Body of pancreas (tissue), 4 donors: ENCODE measurements at regions not wholly inside any gene's neighbourhood (a gene's known extent, or its start where the extent isn't known, plus 50 kb on each side); places are given as distances from the start of the nearest gene placed in this dataset.

Source experiments
- ATAC-seq: fragments of 150-250 bp; one replicate; pipeline ENCODE4 v1.9.1; 2016
- DNase-seq, 4 donors: peaks; one replicate each; pipeline ENCODE4 v3.0.0-alpha.2; 2019
- H3K27ac ChIP-seq, 4 donors: fragments of 200-600 bp; sonication (generic); 1 replicate in 3 of 4; 2 replicates in 1 of 4; pipeline versions ENCODE4 v1.5.1 to v1.6.1; 2016 to 2019; ENCODE audit warnings: mild to moderate bottlenecking in 1 of 4, mixed read lengths in 1 of 4, moderate library complexity in 1 of 4
- H3K27me3 ChIP-seq, 2 donors: fragments of 200-600 bp; sonication (generic); one replicate each; pipeline ENCODE4 v1.6.0; 2016; ENCODE audit warnings: mild to moderate bottlenecking in 1 of 2
- H3K36me3 ChIP-seq, 2 donors: fragments of 200-600 bp; sonication (generic); replicated peaks in 1 of 2; 2 replicates each; pipeline ENCODE4 v1.5.1; 2016; ENCODE audit warnings: low read depth in 2 of 2; ENCODE audit not compliant: insufficient read depth in 1 of 2
- H3K4me1 ChIP-seq: fragments of 200-600 bp; sonication (generic); one replicate; pipeline ENCODE4 v1.6.0; 2016
- H3K4me3 ChIP-seq, 2 donors: fragments of 200-600 bp; sonication (generic); 1 replicate in 1 of 2; 2 replicates in 1 of 2; pipeline ENCODE4 v1.5.1; 2016 to 2019
- H3K9me3 ChIP-seq, 3 donors: fragments of 200-600 bp; sonication (generic); 1 replicate in 2 of 3; 2 replicates in 1 of 3; pipeline ENCODE4 v1.5.1; 2016
- POLR2A ChIP-seq, 3 donors: fragments of 450-650 bp; IDR thresholded peaks; one replicate each; pipeline ENCODE4 v1.6.1; 2016; ENCODE audit warnings: antibody characterized with exemption in 3 of 3, mild to moderate bottlenecking in 2 of 3
- WGBS, 2 donors: methylation state at CpG; one replicate each; pipeline ENCODE4 v1.1.5; 2017; 5-methylcytosine and 5-hydroxymethylcytosine counted together
- intact Hi-C: fragments of 100-400 bp; cut with DNase I; formaldehyde crosslinking; loops from one replicate; pipeline ENCODE4 v1.15.1; 2023
- TF ChIP-seq, protein P1 (sequence below), 7 experiments: fragments of 450-650 bp in 4 of 7; fragments of 200-600 bp in 3 of 7; sonication (generic) in 3 of 7; IDR thresholded peaks; one replicate each; pipeline ENCODE4 v1.5.1; 2016 to 2019; ENCODE audit warnings: antibody characterized with exemption in 7 of 7

DNA sequence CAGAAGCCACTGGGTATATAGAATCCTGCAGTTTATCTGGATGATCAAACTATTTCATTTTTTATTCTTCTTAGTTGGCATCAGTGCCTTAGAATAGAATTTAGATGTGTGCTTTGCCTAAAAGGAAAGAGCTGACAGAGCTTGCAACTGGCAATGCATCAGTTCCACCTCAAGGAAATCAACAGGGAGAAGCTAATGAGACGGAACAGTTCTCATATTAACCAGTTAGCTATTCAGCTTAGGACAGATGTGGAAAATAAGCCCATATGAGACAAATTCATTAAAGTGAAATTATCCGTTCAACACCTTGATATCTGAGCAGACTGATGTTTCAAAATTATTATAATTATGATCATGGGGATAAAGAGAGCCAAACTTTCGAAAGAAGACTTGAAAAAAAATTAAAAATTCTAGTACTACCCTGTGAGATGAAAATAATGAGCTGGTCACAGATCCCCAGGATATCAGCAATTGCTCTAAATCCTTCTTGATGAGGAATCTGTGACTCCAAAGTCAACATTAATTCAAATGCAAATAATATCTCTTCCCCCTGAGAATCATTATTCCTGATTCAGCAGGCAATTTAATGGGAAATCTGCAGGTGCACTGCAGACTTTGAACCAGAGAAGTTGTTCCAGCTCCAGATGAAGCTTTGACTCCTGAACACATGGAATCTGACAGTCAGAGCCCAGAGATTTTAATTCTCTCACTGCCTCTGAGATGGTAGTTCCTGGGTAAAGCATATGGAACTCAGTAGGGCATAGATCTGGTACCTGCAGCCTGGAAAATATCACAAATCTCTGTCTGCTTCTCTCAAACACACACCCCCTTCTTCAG is 486.8 kb downstream of the FOXO1 start:
- TF ChIP-seq POLR2A (IDR thresholded peaks at IDR 0.05), result peak in 2 of 3 donors; percentile 25 to 37
- TF ChIP-seq, protein P1, sequence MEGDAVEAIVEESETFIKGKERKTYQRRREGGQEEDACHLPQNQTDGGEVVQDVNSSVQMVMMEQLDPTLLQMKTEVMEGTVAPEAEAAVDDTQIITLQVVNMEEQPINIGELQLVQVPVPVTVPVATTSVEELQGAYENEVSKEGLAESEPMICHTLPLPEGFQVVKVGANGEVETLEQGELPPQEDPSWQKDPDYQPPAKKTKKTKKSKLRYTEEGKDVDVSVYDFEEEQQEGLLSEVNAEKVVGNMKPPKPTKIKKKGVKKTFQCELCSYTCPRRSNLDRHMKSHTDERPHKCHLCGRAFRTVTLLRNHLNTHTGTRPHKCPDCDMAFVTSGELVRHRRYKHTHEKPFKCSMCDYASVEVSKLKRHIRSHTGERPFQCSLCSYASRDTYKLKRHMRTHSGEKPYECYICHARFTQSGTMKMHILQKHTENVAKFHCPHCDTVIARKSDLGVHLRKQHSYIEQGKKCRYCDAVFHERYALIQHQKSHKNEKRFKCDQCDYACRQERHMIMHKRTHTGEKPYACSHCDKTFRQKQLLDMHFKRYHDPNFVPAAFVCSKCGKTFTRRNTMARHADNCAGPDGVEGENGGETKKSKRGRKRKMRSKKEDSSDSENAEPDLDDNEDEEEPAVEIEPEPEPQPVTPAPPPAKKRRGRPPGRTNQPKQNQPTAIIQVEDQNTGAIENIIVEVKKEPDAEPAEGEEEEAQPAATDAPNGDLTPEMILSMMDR (IDR thresholded peaks at IDR 0.05), result peak in 1 of 7 experiments; percentile 17
- intact Hi-C loops, result no loop called here
- WGBS, 2 donors, result 43 to 48% methylated on average over 3 of the region's 3 CpGs

DNA sequence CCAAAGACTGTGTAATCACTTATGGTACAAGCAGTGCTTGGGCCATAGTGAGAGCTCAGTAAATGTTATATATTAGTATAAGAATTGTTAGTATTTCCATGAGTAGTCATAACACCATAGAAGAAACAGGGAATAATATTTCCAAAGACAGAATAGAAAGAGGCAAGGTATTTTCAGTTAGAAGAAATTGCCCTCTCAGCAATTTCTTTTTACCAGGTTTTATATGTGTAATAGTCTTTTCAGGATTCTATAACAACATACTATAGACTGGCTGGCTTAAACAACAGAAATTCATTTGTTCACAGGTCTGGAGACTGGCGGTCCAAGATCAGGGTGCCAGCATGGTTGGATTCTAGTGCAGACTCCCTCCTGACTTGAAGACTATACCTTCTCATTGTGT is 485.7 kb downstream of the FOXO1 start:
- Histone ChIP-seq H3K27me3 (no peaks in the 10 kb centered on the region), H3K4me3 (no peak overlapping the region), H3K36me3 (no peaks in the 10 kb centered on the region), H3K9me3 (no peaks in the 10 kb centered on the region), H3K4me1 (peaks cover 70% of the 10 kb centered on the region), H3K27ac (peak overlapping the region; percentile 75 to 90 (median 80))
- intact Hi-C loops, result no loop called here
- DNase-seq (no peak), ATAC-seq (no peak)
- no peak for TF ChIP-seq POLR2A (IDR thresholded peaks at IDR 0.05)
- TF ChIP-seq, protein P1 (IDR thresholded peaks at IDR 0.05), result no peak
- 100% methylated on average over 1 of the region's 1 CpG for WGBS, 2 donors

More for the DNA sequence above, 486.8 kb downstream of the FOXO1 start:
- H3K9me3 ChIP-seq, result no peaks in the 10 kb centered on the region
- ATAC-seq, result peak; percentile 75
- peak; percentile 70 to 83 (median 75) for DNase-seq
- no peaks in the 10 kb centered on the region for H3K27me3 ChIP-seq
- H3K4me3 ChIP-seq, result no peak overlapping the region
- peak overlapping the region; percentile 75 to 90 (median 80) for H3K27ac ChIP-seq
- peaks cover 60% of the 10 kb centered on the region for H3K4me1 ChIP-seq
- H3K36me3 ChIP-seq, result no peaks in the 10 kb centered on the region

GRCh38 chr13:40181203-40181845 is 485.1 kb downstream of the FOXO1 start:
- intact Hi-C loops, result no loop called here
- Histone ChIP-seq H3K36me3 (no peaks in the 10 kb centered on the region), H3K4me3 (no peak overlapping the region), H3K9me3 (no peaks in the 10 kb centered on the region), H3K27ac (peak overlapping the region; percentile 75 to 90 (median 80)), H3K4me1 (peaks cover 70% of the 10 kb centered on the region), H3K27me3 (no peaks in the 10 kb centered on the region)
- DNase-seq (peak; percentile 63 to 85 (median 74)), ATAC-seq (peak; percentile 97)
- peak in 2 of 3 donors; percentile 12 to 33 for TF ChIP-seq POLR2A (IDR thresholded peaks at IDR 0.05)
- TF ChIP-seq, protein P1 (IDR thresholded peaks at IDR 0.05), result no peak
- 50 to 58% methylated on average over 4 of the region's 4 CpGs for WGBS, 2 donors

DNA sequence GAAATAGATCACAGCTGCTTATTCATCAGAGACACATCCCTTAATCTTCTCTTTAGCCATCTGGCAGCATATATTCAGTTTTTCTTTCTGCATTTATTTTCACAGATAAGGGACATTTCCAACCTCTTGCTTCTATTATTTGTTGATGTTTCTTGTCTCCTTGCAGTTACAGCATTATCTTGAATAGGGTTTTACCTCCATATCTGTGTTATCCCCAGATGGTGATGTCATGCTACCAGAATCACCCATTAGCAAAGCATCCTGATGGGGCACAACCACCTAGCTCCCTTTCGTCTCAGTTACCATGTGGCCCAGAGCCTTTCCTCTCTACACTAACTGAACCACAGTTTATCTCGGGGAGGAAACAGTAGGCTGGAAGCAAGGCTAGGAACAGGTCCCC is 483.9 kb downstream of the FOXO1 start:
- TF ChIP-seq POLR2A (IDR thresholded peaks at IDR 0.05), result no peak
- TF ChIP-seq, protein P1 (IDR thresholded peaks at IDR 0.05), result no peak
- Histone ChIP-seq H3K4me1 (peaks cover 70% of the 10 kb centered on the region), H3K9me3 (no peaks in the 10 kb centered on the region), H3K4me3 (no peak overlapping the region), H3K36me3 (no peaks in the 10 kb centered on the region), H3K27ac (peak overlapping the region in 2 of 4 donors; percentile 10 to 84), H3K27me3 (no peaks in the 10 kb centered on the region)
- DNase-seq (no peak), ATAC-seq (no peak)
- intact Hi-C loops, result no loop called here
- 79 to 86% methylated on average over 2 of the region's 2 CpGs for WGBS, 2 donors
